Mucosa of rectum (tissue), 2 donors: ENCODE measurements at regions not wholly inside any gene's neighbourhood (a gene's known extent, or its start where the extent isn't known, plus 50 kb on each side); places are given as distances from the start of the nearest gene placed in this dataset.

Source experiments
- H3K27ac ChIP-seq, 2 donors: one replicate each; pipeline ENCODE4 v1.7.0; 2013; ENCODE audit warnings: inconsistent platforms in 2 of 2, low read depth in 2 of 2, low read length in 2 of 2
- H3K27me3 ChIP-seq, 2 donors: one replicate each; pipeline ENCODE4 v1.7.0; 2013; ENCODE audit warnings: low read length in 2 of 2; ENCODE audit not compliant: control insufficient read depth in 2 of 2, insufficient read depth in 2 of 2
- H3K36me3 ChIP-seq, 2 donors: one replicate each; pipeline ENCODE4 v1.7.0; 2013; ENCODE audit warnings: low read length in 2 of 2; ENCODE audit not compliant: control insufficient read depth in 2 of 2, insufficient read depth in 2 of 2
- H3K4me1 ChIP-seq, 2 donors: one replicate each; pipeline ENCODE4 v1.7.0; 2013; ENCODE audit warnings: low read length in 2 of 2, mild to moderate bottlenecking in 1 of 2; ENCODE audit not compliant: control insufficient read depth in 2 of 2, insufficient read depth in 2 of 2
- H3K4me3 ChIP-seq, 2 donors: one replicate each; pipeline ENCODE4 v1.7.0; 2013; ENCODE audit warnings: low read length in 2 of 2
- H3K9ac ChIP-seq, 2 donors: one replicate each; pipeline ENCODE4 v1.7.0; 2013; ENCODE audit warnings: low read length in 2 of 2, low read depth in 1 of 2, mild to moderate bottlenecking in 1 of 2
- H3K9me3 ChIP-seq, 2 donors: one replicate each; pipeline ENCODE4 v1.7.0; 2013; ENCODE audit warnings: low read length in 2 of 2; ENCODE audit not compliant: control insufficient read depth in 2 of 2
- donor health status: healthy.
- donor health status: Normal muscosa, but diverticular disease.

DNA sequence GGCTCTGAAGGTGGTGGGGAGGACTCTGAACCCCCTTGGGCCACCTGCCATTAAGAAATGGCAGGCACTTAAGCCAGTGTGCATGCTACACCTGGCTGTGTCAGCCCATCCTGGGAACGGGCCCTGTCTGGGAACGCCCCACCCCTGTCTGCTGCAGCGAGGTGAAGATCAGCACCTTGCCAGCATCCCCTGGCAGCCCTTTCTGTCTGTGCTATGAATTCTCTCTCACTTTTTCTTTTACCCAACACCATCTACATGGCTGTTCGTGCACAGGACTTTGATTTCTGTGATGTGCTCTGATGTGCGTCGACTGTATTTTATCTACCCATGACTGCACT, 452.9 kb upstream of the B3GAT1 start:
- Histone ChIP-seq H3K9me3 (no peaks in the 10 kb centered on the region), H3K27me3 (no peaks in the 10 kb centered on the region), H3K9ac (no peak overlapping the region)

DNA sequence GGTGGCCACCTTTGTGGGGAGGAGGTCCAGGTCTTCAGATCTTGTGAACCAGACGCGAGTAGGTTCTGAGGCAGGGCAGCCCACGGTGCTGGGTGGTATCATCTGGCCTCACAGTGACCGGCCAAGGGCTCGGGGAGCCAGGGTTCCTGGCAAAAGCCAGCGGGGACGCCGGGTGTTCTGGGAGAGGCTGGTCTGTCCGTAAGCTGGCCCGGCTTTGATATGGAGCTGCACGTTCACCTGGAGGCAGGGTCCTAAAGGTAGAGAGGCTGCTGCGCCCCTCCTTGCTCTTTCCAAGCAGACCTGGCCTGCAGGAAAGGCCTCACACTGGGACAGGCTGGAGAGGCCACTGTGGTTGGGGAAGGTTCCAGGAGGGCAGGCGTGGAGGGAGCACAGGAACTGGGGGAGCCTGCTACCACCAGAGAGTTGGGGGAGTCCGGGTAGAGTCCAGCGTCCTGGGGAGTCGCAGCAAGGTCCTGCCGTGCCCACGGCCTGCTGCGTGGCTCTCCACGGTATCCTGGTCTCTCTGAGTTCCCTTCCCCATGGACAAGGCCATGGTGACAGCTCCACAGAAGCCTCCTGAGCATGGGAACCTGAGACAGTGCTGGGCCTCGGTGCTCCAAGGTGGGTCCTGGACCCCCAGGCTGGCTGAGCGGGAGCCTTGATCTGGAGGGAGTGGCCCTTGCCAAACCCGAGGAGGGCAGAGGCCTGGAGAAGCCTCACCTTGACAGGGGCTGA, 452.4 kb upstream of the B3GAT1 start:
- Histone ChIP-seq H3K9ac (no peak overlapping the region), H3K4me3 (no peak overlapping the region), H3K9me3 (no peaks in the 10 kb centered on the region), H3K27me3 (no peaks in the 10 kb centered on the region), H3K27ac (no peak overlapping the region), H3K4me1 (peaks cover 0 to 2% of the 10 kb centered on the region in 2 donors), H3K36me3 (no peaks in the 10 kb centered on the region)

More for the DNA sequence above, 452.9 kb upstream of the B3GAT1 start:
- Histone ChIP-seq H3K4me3 (no peak overlapping the region), H3K27ac (no peak overlapping the region), H3K36me3 (no peaks in the 10 kb centered on the region), H3K4me1 (peaks cover 0 to 2% of the 10 kb centered on the region in 2 donors)

DNA sequence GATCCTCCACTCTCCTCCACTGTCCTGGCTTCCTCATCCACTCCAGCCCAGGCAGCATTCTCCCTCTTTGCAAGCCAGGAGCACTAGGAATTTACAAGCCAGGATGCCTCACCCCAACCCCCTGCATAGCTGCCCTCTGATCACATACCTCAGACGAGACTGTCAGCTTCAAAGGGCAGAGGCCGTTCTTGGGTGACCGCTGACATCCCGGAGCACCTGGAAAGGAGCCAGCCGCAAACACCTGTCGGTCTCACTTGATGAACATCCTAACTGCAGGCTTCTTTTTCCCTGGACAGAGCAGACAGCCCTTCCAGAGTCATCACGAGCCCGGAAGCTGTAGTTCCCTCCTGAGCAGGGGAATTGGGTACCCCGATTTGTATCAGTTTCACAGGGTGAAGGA, 451.3 kb upstream of the B3GAT1 start:
- H3K9me3 ChIP-seq = no peaks in the 10 kb centered on the region
- H3K9ac ChIP-seq = no peak overlapping the region
- H3K4me1 ChIP-seq = peaks cover 0 to under 1% of the 10 kb centered on the region in 2 donors
- H3K27me3 ChIP-seq = no peaks in the 10 kb centered on the region
- H3K27ac ChIP-seq = no peak overlapping the region
- H3K36me3 ChIP-seq = no peaks in the 10 kb centered on the region
- H3K4me3 ChIP-seq = no peak overlapping the region

DNA sequence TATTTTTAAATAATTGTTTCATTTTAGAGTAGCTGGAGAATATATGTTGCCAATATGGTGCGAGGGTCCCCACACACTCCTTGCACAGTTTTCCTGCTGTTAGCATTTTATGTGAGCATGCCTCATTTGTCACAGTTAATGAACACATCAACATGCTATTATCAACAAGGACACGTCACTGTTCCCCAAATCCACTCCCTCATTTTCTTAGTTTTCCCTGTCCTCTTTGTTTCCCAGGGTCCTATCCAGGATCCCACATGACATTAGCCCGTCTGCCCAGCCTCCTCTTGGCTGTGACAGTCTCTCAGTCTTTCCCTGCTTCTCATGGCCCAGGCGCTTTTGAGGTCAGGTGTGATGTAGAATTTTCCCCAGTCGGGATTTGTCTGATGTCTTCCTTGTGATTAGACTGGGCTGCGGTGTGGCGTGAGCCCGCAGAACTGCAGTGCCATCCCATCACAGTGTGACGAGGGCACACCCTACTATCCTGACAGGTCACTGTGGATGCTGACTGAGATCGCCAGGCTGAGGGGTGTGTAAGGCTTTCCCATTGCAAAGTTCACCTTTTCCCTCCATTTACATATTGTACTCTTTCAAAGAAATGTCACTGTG, 450.6 kb upstream of the B3GAT1 start:
- Histone ChIP-seq H3K27ac (no peak overlapping the region), H3K4me1 (no peaks in the 10 kb centered on the region)

DNA sequence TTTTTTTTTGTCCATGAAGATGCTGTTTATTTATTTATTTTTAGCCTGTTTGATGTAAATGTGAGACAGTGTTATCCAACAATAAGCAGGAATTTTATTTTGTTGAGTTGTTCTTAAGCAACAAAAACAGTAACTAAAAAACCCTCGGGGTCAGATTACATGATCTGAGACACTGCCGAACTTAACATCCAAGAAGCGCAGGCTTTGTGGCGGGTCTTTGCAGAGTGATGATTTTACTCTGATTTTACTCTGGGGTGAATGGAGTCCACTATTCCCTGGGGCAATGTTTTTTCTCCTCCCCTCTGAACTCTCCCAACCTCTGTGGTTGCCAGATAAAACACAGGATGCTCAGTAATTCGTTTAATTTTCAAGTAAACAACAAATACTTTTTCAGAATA, 450.1 kb upstream of the B3GAT1 start:
- Histone ChIP-seq H3K36me3 (no peaks in the 10 kb centered on the region), H3K9ac (no peak overlapping the region), H3K4me3 (no peak overlapping the region), H3K4me1 (no peaks in the 10 kb centered on the region), H3K9me3 (no peaks in the 10 kb centered on the region), H3K27ac (no peak overlapping the region), H3K27me3 (no peaks in the 10 kb centered on the region)

More for the DNA sequence above, 450.6 kb upstream of the B3GAT1 start:
- no peaks in the 10 kb centered on the region for H3K9me3 ChIP-seq
- no peak overlapping the region for H3K9ac ChIP-seq
- no peaks in the 10 kb centered on the region for H3K27me3 ChIP-seq
- H3K36me3 ChIP-seq = no peaks in the 10 kb centered on the region
- no peak overlapping the region for H3K4me3 ChIP-seq

DNA sequence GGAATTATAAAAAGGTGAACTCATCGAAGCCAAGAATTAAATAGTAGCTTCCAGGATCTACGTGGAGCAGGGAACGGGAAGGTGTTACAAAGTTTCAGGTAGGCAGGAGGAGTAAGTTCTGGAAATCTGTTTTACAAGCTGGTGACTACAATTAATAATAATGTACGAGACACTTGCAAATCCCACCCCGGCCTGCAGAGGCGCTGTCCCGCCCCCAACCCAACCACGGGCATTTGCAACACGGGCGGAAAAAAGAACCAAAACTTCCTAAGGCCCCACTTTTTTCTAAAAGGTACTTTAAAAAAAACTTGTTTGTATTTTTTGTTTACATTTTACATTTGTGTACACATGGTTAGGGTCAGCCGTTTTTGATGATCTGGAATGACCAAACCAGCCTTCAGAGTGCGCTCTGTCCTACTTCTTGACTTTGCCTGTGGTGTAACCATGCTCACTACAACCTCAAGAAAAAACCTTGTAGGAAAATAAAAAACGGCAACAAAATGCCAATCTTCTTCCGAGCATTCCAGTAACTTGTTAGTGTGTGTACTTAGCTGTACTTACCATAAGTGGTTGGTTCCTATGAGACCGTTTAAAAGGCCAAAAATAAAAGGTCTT, 449.6 kb upstream of the B3GAT1 start:
- Histone ChIP-seq H3K27me3 (no peaks in the 10 kb centered on the region), H3K36me3 (no peaks in the 10 kb centered on the region), H3K4me3 (no peak overlapping the region), H3K4me1 (no peaks in the 10 kb centered on the region), H3K9me3 (no peaks in the 10 kb centered on the region), H3K27ac (no peak overlapping the region), H3K9ac (no peak overlapping the region)

DNA sequence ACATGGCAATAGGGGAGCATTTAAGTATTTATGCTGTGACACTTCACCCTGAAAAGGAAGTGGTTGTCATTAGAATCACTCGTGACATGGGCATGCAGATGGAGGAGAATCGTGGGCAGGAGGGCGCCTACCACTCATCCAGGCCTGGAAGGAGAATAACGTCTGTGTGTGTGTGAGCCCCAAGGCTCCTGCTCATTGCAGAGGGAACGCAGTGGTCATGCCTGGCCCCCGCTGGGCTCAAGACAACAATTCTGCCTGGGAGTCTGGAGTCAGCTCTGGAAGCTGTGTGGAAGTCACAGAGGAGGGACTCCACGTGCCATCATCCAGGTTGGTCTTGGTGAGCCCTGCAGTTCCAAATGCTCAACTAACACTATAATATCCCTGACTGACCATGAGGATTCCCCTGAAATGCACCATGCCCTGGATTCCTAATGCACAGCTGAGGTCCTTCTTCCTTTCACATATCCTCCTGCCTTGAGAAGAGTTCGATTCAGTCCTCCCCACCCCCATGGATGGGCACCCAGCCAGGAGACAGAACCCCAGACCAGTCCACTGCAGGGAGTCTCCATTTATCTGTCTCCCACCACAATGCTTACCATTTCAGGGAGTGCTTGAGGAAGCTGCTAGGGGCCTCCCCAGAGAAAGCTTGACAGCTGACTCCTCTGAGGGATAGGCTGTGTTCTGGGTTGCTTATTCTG, 446.9 kb upstream of the B3GAT1 start:
- no peak overlapping the region for H3K9ac ChIP-seq
- H3K36me3 ChIP-seq = no peaks in the 10 kb centered on the region
- no peaks in the 10 kb centered on the region for H3K9me3 ChIP-seq
- no peak overlapping the region for H3K27ac ChIP-seq
- H3K4me1 ChIP-seq = no peaks in the 10 kb centered on the region
- no peak overlapping the region for H3K4me3 ChIP-seq
- H3K27me3 ChIP-seq = peaks cover 0 to 2% of the 10 kb centered on the region in 2 donors

DNA sequence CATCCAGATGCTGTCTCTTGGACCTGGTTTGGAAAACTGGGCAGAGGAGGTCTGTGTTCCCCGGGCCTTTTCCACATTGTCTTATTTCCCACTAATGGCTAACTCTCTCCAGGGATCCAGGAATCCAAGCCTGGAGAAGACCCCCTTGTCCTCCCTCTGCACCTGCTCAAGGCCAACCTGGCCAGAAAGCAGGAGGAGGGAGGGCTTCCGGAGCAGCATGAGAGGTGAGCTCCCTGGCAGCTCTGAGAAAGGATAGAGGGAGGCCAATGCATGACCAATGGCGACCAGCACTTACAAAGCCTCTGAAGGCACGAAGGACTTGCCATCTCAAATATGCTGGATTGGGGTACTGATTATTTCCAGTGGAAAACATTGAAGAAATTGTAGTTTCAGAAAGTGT, 445.0 kb upstream of the B3GAT1 start:
- Histone ChIP-seq H3K4me3 (no peak overlapping the region), H3K27me3 (peaks cover 0 to 2% of the 10 kb centered on the region in 2 donors), H3K4me1 (no peaks in the 10 kb centered on the region), H3K9me3 (no peaks in the 10 kb centered on the region), H3K9ac (no peak overlapping the region), H3K27ac (no peak overlapping the region), H3K36me3 (no peaks in the 10 kb centered on the region)

DNA sequence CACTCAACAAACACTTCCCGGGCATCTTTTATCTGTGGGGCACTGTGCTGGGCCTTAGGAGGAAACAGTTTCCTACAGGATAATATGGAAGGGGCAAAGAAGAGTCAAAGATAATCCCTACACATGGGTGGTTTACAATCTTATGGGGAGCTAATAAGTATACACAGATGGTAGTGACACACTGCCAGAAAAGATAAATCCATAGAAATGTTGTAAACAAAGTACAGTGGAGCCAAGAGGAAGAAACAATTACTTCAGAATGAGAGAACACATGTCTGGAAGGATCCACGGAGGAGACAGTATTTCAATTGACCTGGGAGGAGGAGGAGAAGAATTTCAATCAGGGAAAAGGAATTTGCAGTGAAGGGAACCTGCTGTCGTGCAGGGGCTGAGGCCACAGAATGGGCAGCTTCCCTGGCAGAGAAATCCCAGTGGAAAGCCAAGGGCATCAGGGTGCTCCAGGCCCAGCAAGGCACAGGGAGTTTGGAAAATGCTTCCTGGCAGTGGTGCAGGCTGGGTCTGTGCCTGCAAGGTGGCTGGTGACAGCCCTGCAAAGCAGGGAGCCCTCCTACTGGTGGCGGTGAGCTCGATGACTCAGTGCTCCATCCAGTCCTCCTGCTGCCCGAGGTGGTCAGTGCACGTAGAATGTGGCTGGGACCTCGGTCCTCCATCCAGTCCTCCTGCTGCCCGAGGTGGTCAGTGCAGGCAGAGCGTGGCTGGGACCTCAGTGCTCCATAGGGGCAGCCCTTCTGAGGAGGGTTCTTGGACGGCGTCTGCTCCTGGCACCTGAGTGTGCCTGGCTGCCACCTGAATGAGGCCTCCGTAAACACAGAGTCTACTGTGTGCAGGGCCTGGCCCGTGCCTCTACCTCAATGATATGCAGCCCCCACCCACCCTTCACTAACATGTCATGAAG, 444.3 kb upstream of the B3GAT1 start:
- H3K9me3 ChIP-seq = no peaks in the 10 kb centered on the region
- H3K4me1 ChIP-seq = no peaks in the 10 kb centered on the region
- peaks cover 0 to 2% of the 10 kb centered on the region in 2 donors for H3K27me3 ChIP-seq
- H3K27ac ChIP-seq = no peak overlapping the region
- H3K36me3 ChIP-seq = no peaks in the 10 kb centered on the region
- no peak overlapping the region for H3K4me3 ChIP-seq
- H3K9ac ChIP-seq = no peak overlapping the region
